ENCODE measurements at regions not wholly inside any gene's neighbourhood (a gene's known extent, or its start where the extent isn't known, plus 50 kb on each side); places are given as distances from the start of the nearest gene placed in this dataset.

DNA sequence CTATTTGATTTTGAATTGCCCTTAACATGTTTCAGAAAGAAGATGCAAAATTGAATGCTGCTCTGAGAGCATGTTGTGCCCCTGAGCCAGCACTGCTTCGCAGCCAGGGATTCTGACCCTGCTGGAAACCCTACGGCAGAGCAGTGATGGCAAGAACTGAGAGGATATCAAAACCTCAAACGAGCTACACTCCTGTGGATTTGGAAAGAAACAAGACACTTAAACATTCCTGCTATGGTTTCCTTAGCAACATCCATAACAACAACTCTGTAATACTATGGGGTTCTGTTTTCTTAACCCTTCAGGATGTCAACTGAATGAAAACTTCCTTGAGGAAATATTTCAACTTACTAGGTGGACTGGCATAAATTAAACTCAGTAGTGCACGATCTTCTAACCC is 649.1 kb downstream of the NYAP2 start:
- ChIA-PET CTCF (ENCODE audit: low intra/inter-chr PET ratio, low total read pairs) (no interaction called here), POLR2A (no interaction called here)
- H3K27ac ChIP-seq (ENCODE audit: extremely low read length, insufficient read depth, low read length) = no peak overlapping the region
- 25% methylated on average over 4 of the region's 4 CpGs for WGBS (ENCODE audit: low lambda C conversion rate)
- no peaks in the 10 kb centered on the region for H3K27me3 ChIP-seq (ENCODE audit: control insufficient read depth in 1 of 2, insufficient read depth in 2 of 2, low read length in 2 of 2)
- DNase-seq (ENCODE audit: low spot score) (peak; percentile 9), FAIRE-seq (no peak), ATAC-seq (peak; percentile 68)
- H3K4me1 ChIP-seq (ENCODE audit: insufficient read depth, low read length) = peaks cover 23% of the 10 kb centered on the region; the same call in 1 of the 2 replicates
- intact Hi-C loops (cut with micrococcal nuclease; ENCODE audit: unreplicated experiment) = no loop called here
- no peak overlapping the region for H3K4me3 ChIP-seq (replicated peaks in 1 of 3; ENCODE audit: insufficient read depth in 1 of 3, low read depth in 2 of 3, low read length in 3 of 3)
- H3K9ac ChIP-seq (ENCODE audit: insufficient read depth, low read depth, low read length) = no peak overlapping the region
- H3K36me3 ChIP-seq (replicated peaks in 1 of 2; ENCODE audit: control insufficient read depth in 1 of 2, insufficient read depth in 2 of 2, low read length in 2 of 2) = no peaks in the 10 kb centered on the region
- H2AFZ ChIP-seq (ENCODE audit: low read length) = no peak overlapping the region
- no peak overlapping the region for H3K4me2 ChIP-seq (ENCODE audit: low read depth, low read length)
- H3K9me3 ChIP-seq (ENCODE audit: low read length) = no peaks in the 10 kb centered on the region
- H4K20me1 ChIP-seq (ENCODE audit: insufficient read depth, low read length) = no peaks in the 10 kb centered on the region
- H3K79me2 ChIP-seq (ENCODE audit: insufficient read depth, low read length) = no peaks in the 10 kb centered on the region
- TF ChIP-seq, protein P1, sequence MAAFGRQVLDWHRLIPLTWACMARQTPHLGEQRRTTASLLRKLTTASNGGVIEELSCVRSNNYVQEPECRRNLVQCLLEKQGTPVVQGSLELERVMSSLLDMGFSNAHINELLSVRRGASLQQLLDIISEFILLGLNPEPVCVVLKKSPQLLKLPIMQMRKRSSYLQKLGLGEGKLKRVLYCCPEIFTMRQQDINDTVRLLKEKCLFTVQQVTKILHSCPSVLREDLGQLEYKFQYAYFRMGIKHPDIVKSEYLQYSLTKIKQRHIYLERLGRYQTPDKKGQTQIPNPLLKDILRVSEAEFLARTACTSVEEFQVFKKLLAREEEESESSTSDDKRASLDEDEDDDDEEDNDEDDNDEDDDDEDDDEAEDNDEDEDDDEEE (CRISPR knock-in tag; IDR thresholded peaks at IDR 0.05) = no peak
- TF ChIP-seq RFX3 (CRISPR knock-in tag; IDR thresholded peaks at IDR 0.05) (peak; percentile 61), ZNF205 (CRISPR knock-in tag; IDR thresholded peaks at IDR 0.05) (no peak), ZNF746 (CRISPR knock-in tag; IDR thresholded peaks at IDR 0.05) (no peak), ZC3H13 (CRISPR knock-in tag; IDR thresholded peaks at IDR 0.05) (no peak), ZNF713 (CRISPR knock-in tag; IDR thresholded peaks at IDR 0.05) (no peak), ZNF75D (CRISPR knock-in tag; IDR thresholded peaks at IDR 0.05; ENCODE audit: borderline replicate concordance) (no peak), FOXA1 (IDR thresholded peaks at IDR 0.05) (no peak), FOXA1 (CRISPR knock-in tag; IDR thresholded peaks at IDR 0.05) (no peak), ZFP36 (IDR thresholded peaks at IDR 0.05; ENCODE audit: borderline replicate concordance, low read depth, low read length, partially characterized antibody) (no peak), ZNF83 (CRISPR knock-in tag; IDR thresholded peaks at IDR 0.05; ENCODE audit: borderline replicate concordance) (no peak), RFX1 (IDR thresholded peaks at IDR 0.05) (peak; percentile 19; the same call in 1 of the 2 replicates), ZNF652 (CRISPR knock-in tag; IDR thresholded peaks at IDR 0.05; ENCODE audit: borderline replicate concordance, low read depth) (peak; percentile 47; the same call in 1 of the 2 replicates)
- in situ Hi-C loops (cut with HindIII; ENCODE audit: extremely low pct_ligation_motif_present, low pct_unique_long_range_greater_than_20kb) = no loop called here
- no TSS peak for BruUV-seq (replicated peaks)
